ENCODE measurements at regions not wholly inside any gene's neighbourhood (a gene's known extent, or its start where the extent isn't known, plus 50 kb on each side); places are given as distances from the start of the nearest gene placed in this dataset.

GRCh38 chr7:18225067-18225466 lies 197.4 kb upstream of the PRPS1L1 start:
- Histone ChIP-seq H3K4me1 (ENCODE audit: control insufficient read depth, insufficient read depth, low read length) (no peaks in the 10 kb centered on the region), H3K4me2 (ENCODE audit: low read depth, low read length) (no peak overlapping the region), H3K56ac (ENCODE audit: extremely low read depth, insufficient read depth, low read length) (no peak overlapping the region), H3K4ac (ENCODE audit: low read depth, low read length) (no peak overlapping the region), H3K9me3 (ENCODE audit: control insufficient read depth, insufficient read depth, low read length) (no peaks in the 10 kb centered on the region), H4K5ac (ENCODE audit: low read depth, low read length) (no peak overlapping the region), H2BK5ac (ENCODE audit: low read depth, low read length, poor library complexity, severe bottlenecking) (no peak overlapping the region), H4K8ac (ENCODE audit: low read depth in 2 of 2, low read length in 2 of 2) (no peak overlapping the region), H3K9ac (ENCODE audit: low read depth, low read length) (no peak overlapping the region), H3K4me3 (ENCODE audit: insufficient read depth, low read depth, low read length) (no peak overlapping the region), H2AFZ (replicated peaks; ENCODE audit: low read length, poor library complexity) (no peak overlapping the region), H2BK15ac (ENCODE audit: low read depth, low read length) (no peak overlapping the region), H2AK5ac (ENCODE audit: low read depth, low read length) (no peak overlapping the region), H3K27me3 (ENCODE audit: control insufficient read depth, insufficient read depth, low read length) (no peaks in the 10 kb centered on the region; the same call in 1 of the 2 replicates), H2BK20ac (ENCODE audit: low read depth, low read length) (no peak overlapping the region), H2AK9ac (replicated peaks; ENCODE audit: low read depth, low read length, poor library complexity) (no peak overlapping the region), H3K36me3 (ENCODE audit: control insufficient read depth, insufficient read depth, low read length) (no peaks in the 10 kb centered on the region), H3K14ac (replicated peaks; ENCODE audit: low read depth, low read length) (no peak overlapping the region), H3K9me1 (ENCODE audit: insufficient read depth, low read length) (no peaks in the 10 kb centered on the region), H3K18ac (ENCODE audit: low read depth, low read length) (no peak overlapping the region), H3K23ac (ENCODE audit: low read depth, low read length) (no peak overlapping the region), H3K79me1 (ENCODE audit: low read depth in 1 of 2, low read length in 2 of 2) (no peaks in the 10 kb centered on the region), H4K20me1 (ENCODE audit: insufficient read depth, low read length) (no peaks in the 10 kb centered on the region), H3K27ac (ENCODE audit: insufficient read depth, low read length) (no peak overlapping the region), H4K91ac (ENCODE audit: insufficient read depth, low read depth, low read length) (no peak overlapping the region), H2BK120ac (ENCODE audit: low read depth, low read length) (no peak overlapping the region)
- dilution Hi-C loops (cut with HindIII; ENCODE audit: low sequenced_read_pairs, unreplicated experiment): no loop called here
- ATAC-seq (ENCODE audit: low read depth) (no peak), DNase-seq (no peak)
- in situ Hi-C loops (cut with MboI; ENCODE audit: low sequenced_read_pairs): no loop called here
- intact Hi-C loops (cut with micrococcal nuclease): no loop called here
- POLR2A ChIA-PET (ENCODE audit: unreplicated experiment): no interaction called here
- TF ChIP-seq CEBPB (IDR thresholded peaks at IDR 0.05; ENCODE audit: low read depth, low read length) (no peak), RCOR1 (IDR thresholded peaks at IDR 0.05; ENCODE audit: insufficient replicate concordance, low read length) (no peak), FOS (IDR thresholded peaks at IDR 0.05; ENCODE audit: low read depth, low read length) (no peak), BHLHE40 (IDR thresholded peaks at IDR 0.05; ENCODE audit: low read depth, low read length) (no peak), SMC3 (IDR thresholded peaks at IDR 0.05; ENCODE audit: low read depth, low read length) (no peak), CHD1 (IDR thresholded peaks at IDR 0.05; ENCODE audit: low read depth, low read length) (no peak), MAFK (IDR thresholded peaks at IDR 0.05; ENCODE audit: low read depth, low read length) (no peak), CTCF (conservative IDR thresholded peaks at IDR 0.05; ENCODE audit: low read depth, low read length) (no peak), MAZ (IDR thresholded peaks at IDR 0.05; ENCODE audit: borderline replicate concordance, low read depth, low read length) (no peak)
- BruUV-seq (replicated peaks): no TSS peak
- CTCF ChIA-PET: no interaction called here

Data from IMR-90 (cell line).